GM23248 (cell line): ENCODE measurements at regions not wholly inside any gene's neighbourhood (a gene's known extent, or its start where the extent isn't known, plus 50 kb on each side); places are given as distances from the start of the nearest gene placed in this dataset.

Source experiments
- DNase-seq: peaks from one replicate; pipeline ENCODE4 v3.0.0-alpha.2; 2015
- H2AFZ ChIP-seq: fragments of 200-600 bp; sonication (generic); 2 replicates; pipeline ENCODE4 v1.6.1; 2016; ENCODE audit warnings: antibody characterized with exemption
- H3F3A ChIP-seq: fragments of 200-600 bp; sonication (generic); 2 replicates; pipeline ENCODE4 v1.6.1; 2016; ENCODE audit warnings: mild to moderate bottlenecking, antibody characterized with exemption, mixed run types; ENCODE audit not compliant: insufficient read depth
- H3K27ac ChIP-seq: fragments of 200-600 bp; sonication (generic); 2 replicates; pipeline ENCODE4 v1.5.1; 2016; ENCODE audit warnings: mild to moderate bottlenecking
- H3K27me3 ChIP-seq: fragments of 200-600 bp; sonication (generic); replicated peaks from 2 replicates; pipeline ENCODE4 v1.6.1; 2016; ENCODE audit warnings: mild to moderate bottlenecking; ENCODE audit not compliant: insufficient read depth
- H3K36me3 ChIP-seq: fragments of 200-600 bp; sonication (generic); 2 replicates; pipeline ENCODE4 v1.6.1; 2016; ENCODE audit warnings: low read depth, mild to moderate bottlenecking
- H3K4me1 ChIP-seq: fragments of 200-600 bp; sonication (generic); 2 replicates; pipeline ENCODE4 v1.6.1; 2016; ENCODE audit warnings: mild to moderate bottlenecking; ENCODE audit not compliant: insufficient read depth
- H3K4me2 ChIP-seq: fragments of 200-600 bp; sonication (generic); one replicate; pipeline ENCODE4 v1.6.1; 2016; ENCODE audit warnings: mild to moderate bottlenecking; ENCODE audit not compliant: unreplicated experiment
- H3K4me3 ChIP-seq: fragments of 200-600 bp; sonication (generic); 2 replicates; pipeline ENCODE4 v1.5.1; 2016; ENCODE audit warnings: mild to moderate bottlenecking
- H3K79me2 ChIP-seq: fragments of 200-600 bp; sonication (generic); 2 replicates; pipeline ENCODE4 v1.6.1; 2016; ENCODE audit warnings: mild to moderate bottlenecking; ENCODE audit not compliant: insufficient read depth
- H3K9ac ChIP-seq: fragments of 200-600 bp; sonication (generic); 2 replicates; pipeline ENCODE4 v1.6.1; 2016; ENCODE audit warnings: mild to moderate bottlenecking
- H3K9me2 ChIP-seq: fragments of 200-600 bp; sonication (generic); 2 replicates; pipeline ENCODE4 v1.6.1; 2016; ENCODE audit warnings: mixed run types, mild to moderate bottlenecking, moderate library complexity; ENCODE audit not compliant: insufficient read depth
- H3K9me3 ChIP-seq: fragments of 200-600 bp; sonication (generic); one replicate; pipeline ENCODE4 v1.6.1; 2017; ENCODE audit warnings: low read depth
- H4K20me1 ChIP-seq: fragments of 200-600 bp; sonication (generic); 2 replicates; pipeline ENCODE4 v1.6.0; 2016; ENCODE audit not compliant: insufficient read depth
- EZH2 ChIP-seq: fragments of 200-600 bp; sonication (generic); IDR thresholded peaks from 2 replicates; pipeline ENCODE4 v1.6.1; 2018; ENCODE audit warnings: antibody characterized with exemption, mild to moderate bottlenecking; ENCODE audit not compliant: insufficient read depth, poor library complexity, severe bottlenecking
- EZH2phosphoT487 ChIP-seq: fragments of 200-600 bp; sonication (generic); IDR thresholded peaks from 2 replicates; pipeline ENCODE4 v1.6.1; 2018; ENCODE audit warnings: antibody characterized with exemption, moderate library complexity, mild to moderate bottlenecking, low read depth; ENCODE audit not compliant: insufficient read depth
- WGBS, 2 experiments: methylation state at CpG; one replicate each; pipeline ENCODE4 v1.1.6; 2015 to 2017; ENCODE audit warnings: low lambda C conversion rate in 2 of 2, low coverage in 1 of 2; ENCODE audit errors: missing lambda C conversion rate in 2 of 2; 5-methylcytosine and 5-hydroxymethylcytosine counted together
- in situ Hi-C: fragments of 300-500 bp; cut with MboI; formaldehyde crosslinking; loops from 2 replicates; pipeline ENCODE4 v1.15.0; 2020

- in situ Hi-C loops: no loop called here
- H2AFZ ChIP-seq: no peak overlapping the region
- 14 to 17% methylated on average over 2 of the region's 2 CpGs for WGBS, 2 experiments
These were observed 2099.2 kb upstream of the PCDH20 start for GRCh38 chr13:63514886-63515285.

GRCh38 chr13:63512095-63512494 lies 2096.4 kb upstream of the PCDH20 start:
- no peaks in the 10 kb centered on the region for H3K27me3 ChIP-seq
- no peaks in the 10 kb centered on the region for H3F3A ChIP-seq
- no peaks in the 10 kb centered on the region for H3K4me1 ChIP-seq
- H3K36me3 ChIP-seq: no peaks in the 10 kb centered on the region
- no peak for DNase-seq
- H3K9me2 ChIP-seq: no peaks in the 10 kb centered on the region
- in situ Hi-C loops: no loop called here
- no peaks in the 10 kb centered on the region for H3K9me3 ChIP-seq
- no peak overlapping the region for H3K4me2 ChIP-seq
- no peak overlapping the region for H3K27ac ChIP-seq
- no peak overlapping the region for H2AFZ ChIP-seq
- no peaks in the 10 kb centered on the region for H4K20me1 ChIP-seq
- TF ChIP-seq EZH2phosphoT487 (no peak), EZH2 (no peak)
- no peak overlapping the region for H3K4me3 ChIP-seq
- H3K79me2 ChIP-seq: no peaks in the 10 kb centered on the region
- no peak overlapping the region for H3K9ac ChIP-seq
- 20 to 24% methylated on average over 8 of the region's 8 CpGs for WGBS, 2 experiments

More at GRCh38 chr13:63514886-63515285, 2099.2 kb upstream of the PCDH20 start:
- H3K9ac ChIP-seq: no peak overlapping the region
- no peaks in the 10 kb centered on the region for H3K27me3 ChIP-seq
- H3K4me3 ChIP-seq: no peak overlapping the region
- H4K20me1 ChIP-seq: no peaks in the 10 kb centered on the region
- H3K9me2 ChIP-seq: no peaks in the 10 kb centered on the region
- H3K27ac ChIP-seq: no peak overlapping the region
- no peaks in the 10 kb centered on the region for H3K36me3 ChIP-seq
- no peaks in the 10 kb centered on the region for H3F3A ChIP-seq
- H3K4me1 ChIP-seq: no peaks in the 10 kb centered on the region
- no peaks in the 10 kb centered on the region for H3K79me2 ChIP-seq
- TF ChIP-seq EZH2: no peak
- no peak for TF ChIP-seq EZH2phosphoT487
- no peaks in the 10 kb centered on the region for H3K9me3 ChIP-seq
- H3K4me2 ChIP-seq: no peak overlapping the region
- DNase-seq: no peak

- DNase-seq: no peak
- Histone ChIP-seq H3K9ac (no peak overlapping the region), H3K9me2 (no peaks in the 10 kb centered on the region), H3K36me3 (no peaks in the 10 kb centered on the region), H3K79me2 (no peaks in the 10 kb centered on the region), H3K27me3 (no peaks in the 10 kb centered on the region), H3F3A (no peaks in the 10 kb centered on the region), H3K4me1 (no peaks in the 10 kb centered on the region), H3K27ac (no peak overlapping the region), H3K4me2 (no peak overlapping the region), H2AFZ (no peak overlapping the region), H3K9me3 (no peaks in the 10 kb centered on the region), H3K4me3 (no peak overlapping the region), H4K20me1 (no peaks in the 10 kb centered on the region)
- WGBS, 2 experiments: 0 to 4% methylated on average over 1 of the region's 1 CpG
- in situ Hi-C loops: no loop called here
- TF ChIP-seq EZH2phosphoT487: no peak
- TF ChIP-seq EZH2: no peak
These were observed 2086.1 kb upstream of the PCDH20 start for GRCh38 chr13:63501702-63502101.

- H3K27me3 ChIP-seq: no peaks in the 10 kb centered on the region
- H3K79me2 ChIP-seq: no peaks in the 10 kb centered on the region
- H3K36me3 ChIP-seq: no peaks in the 10 kb centered on the region
- H3K4me1 ChIP-seq: no peaks in the 10 kb centered on the region
- H3K27ac ChIP-seq: no peak overlapping the region
- H3K9ac ChIP-seq: no peak overlapping the region
- H3K4me3 ChIP-seq: no peak overlapping the region
- TF ChIP-seq EZH2phosphoT487: no peak
- no peak for TF ChIP-seq EZH2
- H3K4me2 ChIP-seq: no peak overlapping the region
- no peaks in the 10 kb centered on the region for H3K9me3 ChIP-seq
- no peak overlapping the region for H2AFZ ChIP-seq
- DNase-seq: no peak
- in situ Hi-C loops: no loop called here
- no peaks in the 10 kb centered on the region for H4K20me1 ChIP-seq
- H3F3A ChIP-seq: no peaks in the 10 kb centered on the region
- no peaks in the 10 kb centered on the region for H3K9me2 ChIP-seq
These were observed 2082.0 kb upstream of the PCDH20 start for GRCh38 chr13:63497601-63498000.

GRCh38 chr13:63492604-63493003 lies 2077.0 kb upstream of the PCDH20 start:
- Histone ChIP-seq H3K36me3 (no peaks in the 10 kb centered on the region), H3K27ac (no peak overlapping the region), H3K27me3 (no peaks in the 10 kb centered on the region), H3K4me3 (no peak overlapping the region), H2AFZ (no peak overlapping the region), H4K20me1 (no peaks in the 10 kb centered on the region), H3K9ac (no peak overlapping the region), H3K79me2 (no peaks in the 10 kb centered on the region), H3K9me2 (no peaks in the 10 kb centered on the region), H3K9me3 (no peaks in the 10 kb centered on the region), H3K4me1 (no peaks in the 10 kb centered on the region), H3K4me2 (no peak overlapping the region), H3F3A (no peaks in the 10 kb centered on the region)
- 11 to 12% methylated on average over 2 of the region's 2 CpGs for WGBS, 2 experiments
- TF ChIP-seq EZH2phosphoT487: no peak
- in situ Hi-C loops: no loop called here
- no peak for DNase-seq
